ENCODE measurements at regions not wholly inside any gene's neighbourhood (a gene's known extent, or its start where the extent isn't known, plus 50 kb on each side); places are given as distances from the start of the nearest gene placed in this dataset.

DNA sequence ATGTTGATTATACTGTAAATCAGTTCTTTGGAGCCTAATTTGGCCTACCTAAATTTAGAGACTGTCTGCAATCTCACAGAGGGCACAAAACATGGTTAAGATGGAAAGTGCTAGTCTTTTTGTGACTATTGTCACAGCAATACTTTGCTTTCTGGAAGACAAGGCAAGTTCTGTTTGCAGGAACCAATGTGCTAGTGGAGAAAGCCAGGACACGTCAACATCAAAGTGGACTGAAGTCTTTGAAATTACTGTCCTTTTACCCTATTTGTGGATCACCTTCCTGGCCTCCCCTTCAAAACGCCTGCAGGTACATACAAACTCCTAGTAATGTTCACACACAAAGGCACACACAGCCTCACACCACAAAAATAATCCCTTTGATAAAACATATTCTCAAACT, 248.7 kb downstream of the MAN2A1 start:
- Histone ChIP-seq H3K27ac (no peak overlapping the region), H3K9me3 (replicated peaks in 1 of 3) (no peaks in the 10 kb centered on the region), H3K36me3 (replicated peaks in 1 of 2) (no peaks in the 10 kb centered on the region), H3K4me1 (replicated peaks in 1 of 2) (no peaks in the 10 kb centered on the region), H3K27me3 (no peaks in the 10 kb centered on the region), H3K4me3 (no peak overlapping the region)
- TF ChIP-seq POLR2A (IDR thresholded peaks at IDR 0.05) (no peak), CTCF (IDR thresholded peaks at IDR 0.05) (no peak)
- DNase-seq, result no peak
- 67 to 78% (median 74%) methylated on average over 1 to 2 of the region's 2 CpGs for WGBS, 4 donors
- intact Hi-C loops (cut with DNase I), result no loop called here

DNA sequence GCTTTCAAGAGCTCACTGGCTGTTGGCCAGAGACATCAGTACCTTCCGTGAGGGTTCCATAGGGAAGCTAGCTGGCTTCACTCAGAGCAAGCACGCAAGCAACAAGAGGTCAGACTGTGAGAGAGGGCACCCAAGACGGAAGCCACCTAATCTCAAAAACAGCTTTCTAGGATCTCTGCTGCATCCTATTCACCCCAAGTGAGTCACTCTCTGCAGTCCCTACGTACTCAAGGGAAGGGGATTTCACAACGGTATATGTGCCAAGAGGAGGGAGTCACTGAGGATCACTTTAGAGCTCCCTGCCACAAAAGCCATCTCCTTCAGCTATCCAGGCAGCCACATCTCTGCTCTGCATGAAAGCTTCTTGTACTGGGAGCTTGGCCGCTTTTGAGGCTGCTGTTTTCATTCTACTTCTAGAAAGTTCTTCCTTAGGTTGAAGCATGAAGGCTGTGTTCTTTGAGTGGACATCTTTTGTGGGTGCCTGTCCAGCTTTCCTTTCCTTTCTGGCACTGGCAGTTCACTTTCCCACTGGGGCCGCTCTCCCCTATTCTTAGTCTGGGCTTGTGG, 249.5 kb downstream of the MAN2A1 start:
- no peak overlapping the region for H3K27ac ChIP-seq
- H3K36me3 ChIP-seq (replicated peaks in 1 of 2), result no peaks in the 10 kb centered on the region
- H3K9me3 ChIP-seq (replicated peaks in 1 of 3), result no peaks in the 10 kb centered on the region
- TF ChIP-seq CTCF (IDR thresholded peaks at IDR 0.05), result no peak
- TF ChIP-seq POLR2A (IDR thresholded peaks at IDR 0.05), result no peak
- 88 to 90% (median 89%) methylated on average over 7 of the region's 7 CpGs for WGBS, 4 donors
- intact Hi-C loops (cut with DNase I), result no loop called here
- no peaks in the 10 kb centered on the region for H3K4me1 ChIP-seq (replicated peaks in 1 of 2)
- DNase-seq, result no peak
- H3K27me3 ChIP-seq, result no peaks in the 10 kb centered on the region
- no peak overlapping the region for H3K4me3 ChIP-seq

DNA sequence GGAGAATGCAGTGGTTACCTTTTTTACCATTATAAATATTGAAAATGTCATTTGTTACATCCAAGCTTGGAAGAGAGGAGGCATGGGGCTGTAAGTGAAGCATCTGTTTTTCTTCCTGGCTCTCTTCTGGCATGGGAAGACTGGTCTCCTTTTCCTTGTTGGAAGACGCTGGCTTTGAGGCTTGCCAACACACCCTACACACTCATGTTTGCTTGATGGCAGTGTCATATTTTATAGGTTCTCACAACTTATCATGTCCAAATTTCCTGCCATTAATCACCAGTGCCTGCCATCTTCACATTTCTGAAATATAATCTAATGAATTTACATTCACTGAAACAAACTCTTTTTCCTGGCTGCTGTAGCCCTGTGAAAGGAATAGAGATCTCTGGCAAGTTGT, 252.9 kb downstream of the MAN2A1 start:
- 56 to 73% (median 62%) methylated on average over 1 of the region's 1 CpG for WGBS, 4 donors
- intact Hi-C loops (cut with DNase I), result no loop called here
- H3K9me3 ChIP-seq (replicated peaks in 1 of 3), result no peaks in the 10 kb centered on the region
- no peak overlapping the region for H3K27ac ChIP-seq
- no peaks in the 10 kb centered on the region for H3K27me3 ChIP-seq
- no peak for DNase-seq
- no peaks in the 10 kb centered on the region for H3K4me1 ChIP-seq (replicated peaks in 1 of 2)
- TF ChIP-seq CTCF (IDR thresholded peaks at IDR 0.05) (no peak), POLR2A (IDR thresholded peaks at IDR 0.05) (no peak)
- no peak overlapping the region for H3K4me3 ChIP-seq
- no peaks in the 10 kb centered on the region for H3K36me3 ChIP-seq (replicated peaks in 1 of 2)

GRCh38 chr5:109943701-109944235, 254.0 kb downstream of the MAN2A1 start:
- no peak for TF ChIP-seq CTCF (IDR thresholded peaks at IDR 0.05)
- no peak for TF ChIP-seq POLR2A (IDR thresholded peaks at IDR 0.05)
- Histone ChIP-seq H3K27ac (no peak overlapping the region), H3K36me3 (replicated peaks in 1 of 2) (no peaks in the 10 kb centered on the region), H3K27me3 (no peaks in the 10 kb centered on the region), H3K4me1 (replicated peaks in 1 of 2) (no peaks in the 10 kb centered on the region), H3K9me3 (replicated peaks in 1 of 3) (no peaks in the 10 kb centered on the region), H3K4me3 (no peak overlapping the region)
- DNase-seq, result no peak
- WGBS, 4 donors, result 56 to 65% (median 58%) methylated on average over 3 of the region's 3 CpGs
- intact Hi-C loops (cut with DNase I), result no loop called here

Measured in adrenal gland (tissue), 9 donors.